Trophoblast cell (in vitro differentiated cells and primary cell): ENCODE measurements at regions not wholly inside any gene's neighbourhood (a gene's known extent, or its start where the extent isn't known, plus 50 kb on each side); places are given as distances from the start of the nearest gene placed in this dataset.

Experiments
- DNase-seq, 2 donors: peaks; one replicate each; pipeline ENCODE4 v3.0.0-alpha.2; 2016
- H2AFZ ChIP-seq: 2 replicates; pipeline ENCODE4 v1.6.1; 2013; ENCODE audit warnings: low read length, moderate library complexity, mild to moderate bottlenecking; ENCODE audit not compliant: insufficient read depth, poor library complexity
- H2AK5ac ChIP-seq: 2 replicates; pipeline ENCODE4 v1.6.1; 2013; ENCODE audit warnings: mild to moderate bottlenecking, low read length
- H2BK120ac ChIP-seq: 2 replicates; pipeline ENCODE4 v1.6.1; 2013; ENCODE audit warnings: low read length, mild to moderate bottlenecking, moderate library complexity; ENCODE audit not compliant: insufficient read depth, poor library complexity
- H2BK12ac ChIP-seq: 2 replicates; pipeline ENCODE4 v1.6.1; 2013; ENCODE audit warnings: mild to moderate bottlenecking, low read length, moderate library complexity
- H2BK5ac ChIP-seq: 2 replicates; pipeline ENCODE4 v1.6.1; 2013; ENCODE audit warnings: low read length, low read depth, moderate library complexity, mild to moderate bottlenecking; ENCODE audit not compliant: poor library complexity
- H3K14ac ChIP-seq: 2 replicates; pipeline ENCODE4 v1.6.1; 2013; ENCODE audit warnings: mild to moderate bottlenecking, low read length
- H3K18ac ChIP-seq: 2 replicates; pipeline ENCODE4 v1.6.1; 2013; ENCODE audit warnings: mild to moderate bottlenecking, low read length
- H3K23ac ChIP-seq: 2 replicates; pipeline ENCODE4 v1.6.1; 2013; ENCODE audit warnings: low read length
- H3K27ac ChIP-seq: 2 replicates; pipeline ENCODE4 v1.5.1; 2013; ENCODE audit warnings: low read depth, mild to moderate bottlenecking, inconsistent platforms, low read length, moderate library complexity
- H3K27me3 ChIP-seq: 2 replicates; pipeline ENCODE4 v1.6.1; 2013; ENCODE audit warnings: inconsistent platforms, mild to moderate bottlenecking, low read length, moderate library complexity; ENCODE audit not compliant: insufficient read depth
- H3K36me3 ChIP-seq, 2 experiments: 1 replicate in 1 of 2; 2 replicates in 1 of 2; pipeline ENCODE4 v1.6.1; 2013; ENCODE audit warnings: low read length in 2 of 2, mild to moderate bottlenecking in 2 of 2, moderate library complexity in 1 of 2; ENCODE audit not compliant: insufficient read depth in 2 of 2, control insufficient read depth in 1 of 2
- H3K4ac ChIP-seq: 2 replicates; pipeline ENCODE4 v1.6.1; 2013; ENCODE audit warnings: low read depth, mild to moderate bottlenecking, low read length, moderate library complexity
- H3K4me1 ChIP-seq, 2 experiments: 1 replicate in 1 of 2; 2 replicates in 1 of 2; pipeline ENCODE4 v1.6.1; 2013; ENCODE audit warnings: low read length in 2 of 2, mild to moderate bottlenecking in 2 of 2, moderate library complexity in 1 of 2; ENCODE audit not compliant: insufficient read depth in 2 of 2, control insufficient read depth in 1 of 2
- H3K4me2 ChIP-seq: 2 replicates; pipeline ENCODE4 v1.6.1; 2013; ENCODE audit warnings: inconsistent platforms, mild to moderate bottlenecking, low read length, moderate library complexity
- H3K4me3 ChIP-seq: 2 replicates; pipeline ENCODE4 v1.5.1; 2013; ENCODE audit warnings: mild to moderate bottlenecking, low read depth, low read length, inconsistent platforms
- H3K79me1 ChIP-seq: one replicate; pipeline ENCODE4 v1.6.1; 2013; ENCODE audit warnings: low read length
- H3K79me2 ChIP-seq: 2 replicates; pipeline ENCODE4 v1.6.1; 2013; ENCODE audit warnings: low read length, mild to moderate bottlenecking; ENCODE audit not compliant: control insufficient read depth, insufficient read depth, poor library complexity
- H3K9ac ChIP-seq: 2 replicates; pipeline ENCODE4 v1.6.1; 2013; ENCODE audit warnings: mild to moderate bottlenecking, low read length
- H3K9me3 ChIP-seq: 2 replicates; pipeline ENCODE4 v1.6.1; 2013; ENCODE audit warnings: low read depth, mild to moderate bottlenecking, control low read depth, inconsistent platforms, low read length; ENCODE audit not compliant: insufficient read depth
- H4K12ac ChIP-seq: 2 replicates; pipeline ENCODE4 v1.6.1; 2013; ENCODE audit warnings: low read depth, mild to moderate bottlenecking, low read length, moderate library complexity
- H4K8ac ChIP-seq: 2 replicates; pipeline ENCODE4 v1.6.1; 2013; ENCODE audit warnings: low read depth, mild to moderate bottlenecking, low read length, moderate library complexity
- H4K91ac ChIP-seq: one replicate; pipeline ENCODE4 v1.6.1; 2013; ENCODE audit warnings: low read depth, mild to moderate bottlenecking, low read length, moderate library complexity
- WGBS: extraction: QIAGEN DNeasy Blood & Tissue Kit; methylation state at CpG from one replicate; pipeline ENCODE4 v1.1.7; 2013; ENCODE audit warnings: missing lambda C conversion rate; ENCODE audit not compliant: insufficient read length, insufficient coverage; ENCODE audit errors: extremely low coverage; 5-methylcytosine and 5-hydroxymethylcytosine counted together

DNA sequence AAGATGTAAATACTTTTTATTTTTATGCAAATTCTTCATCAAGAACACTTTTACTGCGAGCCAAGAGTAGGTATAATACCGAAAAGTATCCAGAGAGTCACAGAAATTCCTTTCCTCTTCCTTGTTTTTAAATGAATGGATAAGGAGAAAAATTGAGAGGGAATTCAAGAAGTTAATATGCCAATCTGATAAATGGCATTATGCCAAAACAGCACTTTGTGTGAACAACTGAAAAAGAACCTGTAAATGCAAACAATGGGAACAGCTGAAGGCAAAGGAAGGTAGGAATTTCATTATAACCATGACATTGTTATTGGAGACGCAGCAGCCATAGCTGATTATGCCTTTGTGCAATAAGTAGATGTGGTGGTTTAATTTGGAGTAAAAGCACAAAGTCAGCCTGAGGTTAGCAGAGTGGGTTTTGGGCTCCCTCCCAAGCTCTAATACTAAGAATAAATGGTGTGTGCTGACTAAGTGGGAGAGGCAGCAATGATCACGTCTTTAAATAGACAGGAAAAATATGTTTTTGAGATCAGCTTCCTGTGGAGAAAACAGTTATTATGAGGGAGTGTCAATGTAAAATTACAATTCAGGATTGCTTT is 209.8 kb upstream of the NDST4 start:
- Histone ChIP-seq H3K9me3 (no peaks in the 10 kb centered on the region), H3K79me1 (no peaks in the 10 kb centered on the region), H3K4me1 (no peaks in the 10 kb centered on the region), H2AFZ (no peak overlapping the region), H3K79me2 (no peaks in the 10 kb centered on the region), H4K8ac (no peak overlapping the region), H3K27ac (no peak overlapping the region), H2BK12ac (no peak overlapping the region), H3K4ac (no peak overlapping the region), H3K9ac (no peak overlapping the region), H3K27me3 (no peaks in the 10 kb centered on the region), H3K4me3 (no peak overlapping the region), H3K14ac (no peak overlapping the region), H3K4me2 (no peak overlapping the region), H3K36me3 (no peaks in the 10 kb centered on the region), H3K23ac (no peak overlapping the region), H2AK5ac (no peak overlapping the region), H2BK5ac (no peak overlapping the region), H4K91ac (no peak overlapping the region), H2BK120ac (no peak overlapping the region), H3K18ac (no peak overlapping the region), H4K12ac (no peak overlapping the region)
- no peak for DNase-seq
- no CpG with 5 or more reads among the region's 4 CpGs for WGBS

DNA sequence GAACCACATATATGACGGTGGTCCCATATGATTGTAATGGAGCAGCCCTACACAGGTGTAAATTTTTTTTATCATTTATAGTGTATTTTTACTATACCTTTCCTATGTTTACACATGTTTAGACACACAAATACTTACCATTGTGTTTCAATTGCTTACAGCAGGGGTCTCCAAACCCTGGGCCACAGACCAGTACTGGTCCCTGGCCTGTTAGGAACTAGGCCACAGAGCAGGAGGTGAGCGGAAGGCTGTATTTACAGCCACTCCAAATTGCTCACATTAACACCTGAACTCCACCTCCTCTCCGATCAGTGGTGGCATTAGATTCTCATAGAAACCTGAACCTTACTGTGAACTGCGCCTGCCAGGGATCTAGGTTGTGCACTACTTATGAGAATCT is 201.8 kb upstream of the NDST4 start:
- Histone ChIP-seq H2BK120ac (no peak overlapping the region), H3K18ac (no peak overlapping the region), H3K79me1 (no peaks in the 10 kb centered on the region), H3K4me3 (no peak overlapping the region), H2AK5ac (no peak overlapping the region), H4K12ac (no peak overlapping the region), H3K9ac (no peak overlapping the region), H3K23ac (no peak overlapping the region), H2AFZ (no peak overlapping the region), H3K9me3 (no peaks in the 10 kb centered on the region), H3K79me2 (no peaks in the 10 kb centered on the region), H3K4me2 (no peak overlapping the region), H4K8ac (no peak overlapping the region), H4K91ac (no peak overlapping the region), H3K36me3 (no peaks in the 10 kb centered on the region), H2BK5ac (no peak overlapping the region), H3K14ac (no peak overlapping the region), H3K27ac (no peak overlapping the region), H2BK12ac (no peak overlapping the region), H3K4ac (no peak overlapping the region), H3K4me1 (no peaks in the 10 kb centered on the region), H3K27me3 (no peaks in the 10 kb centered on the region)
- DNase-seq, result no peak
- WGBS, result no CpG with 5 or more reads among the region's 4 CpGs

DNA sequence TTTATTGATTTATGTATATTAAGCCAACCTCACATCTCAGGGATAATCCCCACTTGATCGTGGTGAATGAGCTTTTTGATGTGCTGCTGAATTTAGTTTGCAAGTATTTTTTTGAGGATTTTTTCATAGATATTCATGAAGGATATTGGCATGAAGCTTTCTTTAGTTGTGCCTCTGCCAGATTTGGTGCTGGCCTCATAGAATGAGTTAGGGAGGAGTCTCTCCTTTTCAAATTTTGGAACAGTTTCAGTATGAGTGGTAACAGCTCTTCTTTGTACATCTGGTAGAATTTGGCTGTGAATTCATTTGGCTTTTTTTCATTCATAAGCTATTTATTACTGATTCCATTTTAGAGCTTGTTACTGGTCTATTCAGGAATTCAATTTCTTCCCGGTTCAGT is 197.2 kb upstream of the NDST4 start:
- WGBS, result no CpG with 5 or more reads among the region's 2 CpGs
- H3K27ac ChIP-seq, result no peak overlapping the region
- no peak overlapping the region for H3K14ac ChIP-seq
- no peaks in the 10 kb centered on the region for H3K4me1 ChIP-seq
- no peak overlapping the region for H2BK5ac ChIP-seq
- no peak overlapping the region for H2AK5ac ChIP-seq
- H3K79me2 ChIP-seq, result no peaks in the 10 kb centered on the region
- no peak for DNase-seq
- H4K8ac ChIP-seq, result no peak overlapping the region
- no peaks in the 10 kb centered on the region for H3K36me3 ChIP-seq
- H3K27me3 ChIP-seq, result no peaks in the 10 kb centered on the region
- H3K9ac ChIP-seq, result no peak overlapping the region
- no peaks in the 10 kb centered on the region for H3K79me1 ChIP-seq
- H4K12ac ChIP-seq, result no peak overlapping the region
- no peak overlapping the region for H3K4me3 ChIP-seq
- H3K4ac ChIP-seq, result no peak overlapping the region
- H3K18ac ChIP-seq, result no peak overlapping the region
- H3K4me2 ChIP-seq, result no peak overlapping the region
- no peak overlapping the region for H3K23ac ChIP-seq
- H2AFZ ChIP-seq, result no peak overlapping the region
- H3K9me3 ChIP-seq, result no peaks in the 10 kb centered on the region
- H4K91ac ChIP-seq, result no peak overlapping the region
- no peak overlapping the region for H2BK120ac ChIP-seq
- H2BK12ac ChIP-seq, result no peak overlapping the region

DNA sequence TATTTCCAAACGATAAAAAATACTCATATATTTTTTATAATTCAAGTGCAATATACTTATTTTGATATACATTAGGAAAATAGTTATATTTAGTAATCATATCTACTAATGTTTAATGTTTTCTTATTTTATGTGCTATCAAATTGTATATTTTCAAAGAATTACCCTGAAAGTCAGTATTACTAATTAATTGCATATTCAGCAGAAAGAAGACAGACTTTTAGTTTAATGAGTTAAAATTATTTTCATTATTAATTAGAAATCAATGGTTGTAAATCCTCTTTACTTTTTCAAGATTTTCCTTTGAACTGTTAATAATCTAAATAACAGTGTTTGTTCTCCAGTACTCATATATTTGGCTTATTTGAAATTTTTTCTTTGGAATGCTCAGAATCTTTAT is 181.3 kb upstream of the NDST4 start:
- H3K9me3 ChIP-seq, result no peaks in the 10 kb centered on the region
- no peak overlapping the region for H2AK5ac ChIP-seq
- no peak overlapping the region for H3K4ac ChIP-seq
- H3K14ac ChIP-seq, result no peak overlapping the region
- no peak overlapping the region for H3K4me2 ChIP-seq
- no peak overlapping the region for H2BK120ac ChIP-seq
- H3K79me2 ChIP-seq, result no peaks in the 10 kb centered on the region
- H3K36me3 ChIP-seq, result no peaks in the 10 kb centered on the region
- no peak overlapping the region for H4K91ac ChIP-seq
- H2BK5ac ChIP-seq, result no peak overlapping the region
- H3K79me1 ChIP-seq, result no peaks in the 10 kb centered on the region
- no peaks in the 10 kb centered on the region for H3K4me1 ChIP-seq
- H3K9ac ChIP-seq, result no peak overlapping the region
- H4K8ac ChIP-seq, result no peak overlapping the region
- no peak overlapping the region for H4K12ac ChIP-seq
- no CpG with 5 or more reads among the region's 1 CpG for WGBS
- no peak overlapping the region for H2AFZ ChIP-seq
- H2BK12ac ChIP-seq, result no peak overlapping the region
- no peak overlapping the region for H3K23ac ChIP-seq
- no peak overlapping the region for H3K27ac ChIP-seq
- no peak for DNase-seq
- H3K27me3 ChIP-seq, result no peaks in the 10 kb centered on the region
- H3K18ac ChIP-seq, result no peak overlapping the region
- no peak overlapping the region for H3K4me3 ChIP-seq
